ENCODE measurements at regions not wholly inside any gene's neighbourhood (a gene's known extent, or its start where the extent isn't known, plus 50 kb on each side); places are given as distances from the start of the nearest gene placed in this dataset.

GRCh38 chr12:92012691-92013090, 133.0 kb downstream of the BTG1 start:
- no peak for TF ChIP-seq CTCF (IDR thresholded peaks at IDR 0.05)
- TF ChIP-seq POLR2A (IDR thresholded peaks at IDR 0.05) = no peak

Data from uterus (tissue), 2 donors.